RWPE1 (cell line): ENCODE measurements at regions not wholly inside any gene's neighbourhood (a gene's known extent, or its start where the extent isn't known, plus 50 kb on each side); places are given as distances from the start of the nearest gene placed in this dataset.
A peak's percentile ranks its signal among the peaks of the same experiment; 100 is the strongest.

Experiments used
- CTCF ChIA-PET: fragments of 350-600 bp; sonication (Branson Sonifier 250); formaldehyde crosslinking; extraction: SDS; loops from one replicate; lab custom pipeline; 2021; lab: Yijun Ruan, JAX
- POLR2A ChIA-PET: fragments of 400-600 bp; formaldehyde crosslinking; extraction: SDS; loops from one replicate; lab custom pipeline; 2020; ENCODE audit warnings: antibody characterized with exemption; ENCODE audit not compliant: low non-redundant PET; lab: Yijun Ruan, JAX
- DNase-seq: peaks from one replicate; pipeline ENCODE4 v3.0.0; 2012; ENCODE audit warnings: low spot score
- H3K27ac ChIP-seq: fragments of 450-650 bp; 2 replicates; pipeline ENCODE4 v1.5.1; 2017
- CTCF ChIP-seq: fragments of 450-650 bp; conservative IDR thresholded peaks from 2 replicates; pipeline ENCODE4 v1.5.1; 2017; ENCODE audit warnings: low read depth, mild to moderate bottlenecking

GRCh38 chr5:159849437-159850083 lies 66.7 kb upstream of the ADRA1B start:
- peak; percentile 58 for DNase-seq
- ChIA-PET POLR2A (no interaction called here), CTCF (interaction anchor here (0.5 to 0.6 kb wide), 2 partner anchors 10 to 25 kb away, joined by 4 to 6 read pairs; no protein-coding TSS in a partner anchor)
- no peak for TF ChIP-seq CTCF
- no peak overlapping the region for H3K27ac ChIP-seq

- DNase-seq = peak; percentile 76
- POLR2A ChIA-PET = no interaction called here
- H3K27ac ChIP-seq = no peak overlapping the region
- CTCF ChIA-PET = interaction anchor here (0.5 to 0.6 kb wide), 2 partner anchors 11 to 24 kb away, joined by 4 to 6 read pairs; no protein-coding TSS in a partner anchor
- TF ChIP-seq CTCF = no peak
Observed at GRCh38 chr5:159850160-159850559, 66.1 kb upstream of the ADRA1B start.

DNA sequence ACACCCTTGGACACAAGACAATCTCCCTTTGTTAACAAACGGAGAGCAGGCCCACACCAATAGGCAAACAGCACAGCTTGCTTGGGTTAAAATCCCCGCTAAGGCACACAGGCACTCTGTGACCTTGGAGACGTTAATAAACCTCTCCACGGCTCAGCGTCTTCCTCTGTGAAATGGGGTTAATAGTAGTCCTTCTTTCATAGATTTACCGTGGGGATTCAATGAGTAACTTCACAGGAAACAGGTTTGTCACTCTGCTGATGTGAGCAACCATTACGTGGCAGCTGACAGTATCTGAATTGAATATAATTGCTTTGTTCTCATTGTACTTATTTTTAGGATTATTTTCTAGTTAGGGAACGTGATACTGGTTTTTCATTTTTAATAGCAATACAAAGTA lies 65.2 kb upstream of the ADRA1B start:
- TF ChIP-seq CTCF = no peak
- ChIA-PET POLR2A (no interaction called here), CTCF (no interaction called here)
- DNase-seq = peak; percentile 38
- H3K27ac ChIP-seq = no peak overlapping the region

DNA sequence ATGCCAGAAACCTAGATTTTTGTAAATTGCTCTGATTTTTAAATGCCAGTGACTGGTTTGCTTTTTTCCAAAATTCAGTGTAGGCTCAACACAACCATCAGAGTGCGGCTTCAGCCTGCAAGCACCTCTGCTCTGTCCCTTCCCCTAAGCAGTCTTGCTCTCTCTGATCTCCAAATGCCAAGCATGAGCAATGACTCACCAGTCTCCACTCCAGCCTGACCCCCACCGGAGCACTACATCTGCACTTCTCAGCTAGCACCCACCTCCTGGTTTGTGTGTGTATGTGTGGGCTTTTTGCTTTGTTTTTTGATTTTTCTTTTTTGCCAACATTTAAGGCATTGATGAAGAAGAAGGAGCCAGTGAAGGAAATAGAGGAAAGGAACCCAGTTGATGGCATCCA lies 61.4 kb upstream of the ADRA1B start:
- POLR2A ChIA-PET = interaction anchor here (0.5 kb wide), 1 partner anchor 315 kb away, joined by 3 read pairs; no protein-coding TSS in a partner anchor
- CTCF ChIA-PET = no interaction called here

DNA sequence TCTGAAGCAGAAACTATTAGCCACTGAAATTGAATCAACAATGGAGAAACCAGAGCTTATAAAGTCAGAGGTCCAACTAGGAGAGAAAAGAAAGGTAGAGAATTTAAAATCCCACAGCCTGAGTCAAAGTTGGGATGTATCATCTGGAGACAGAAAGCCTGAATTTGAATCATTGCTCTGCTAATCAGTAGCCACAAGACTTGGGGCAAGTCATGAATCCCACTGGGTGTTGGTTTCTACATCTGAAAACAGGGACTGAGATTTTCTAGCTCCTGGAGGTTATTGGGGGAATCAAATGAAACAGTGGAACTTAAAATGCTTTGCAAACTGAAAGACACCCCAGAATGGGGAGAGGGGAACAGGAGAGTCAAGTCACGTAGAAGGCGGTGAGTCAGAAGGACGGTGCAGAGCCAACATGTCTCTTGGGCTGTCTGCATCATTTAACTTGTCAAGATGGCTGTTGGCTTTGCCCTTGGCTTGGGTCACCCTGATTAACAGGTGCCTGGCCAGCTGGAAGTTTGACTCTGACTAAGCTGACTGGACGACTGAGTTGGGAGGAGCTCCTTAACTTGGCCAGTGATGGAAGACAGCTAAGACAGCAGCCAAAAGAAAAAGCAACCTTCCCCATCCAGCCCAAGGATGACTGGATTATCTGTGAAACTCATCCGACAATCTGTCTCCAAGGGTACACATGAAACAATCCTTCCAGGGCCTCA lies 60.6 kb upstream of the ADRA1B start:
- no peak overlapping the region for H3K27ac ChIP-seq
- ChIA-PET POLR2A (no interaction called here), CTCF (interaction anchor here (0.6 to 0.9 kb wide), 2 partner anchors 18 to 27 kb away, joined by 3 to 4 read pairs; no protein-coding TSS in a partner anchor)
- no peak for DNase-seq
- no peak for TF ChIP-seq CTCF

More for the DNA sequence above, 61.4 kb upstream of the ADRA1B start:
- no peak for DNase-seq
- no peak overlapping the region for H3K27ac ChIP-seq
- no peak for TF ChIP-seq CTCF

DNA sequence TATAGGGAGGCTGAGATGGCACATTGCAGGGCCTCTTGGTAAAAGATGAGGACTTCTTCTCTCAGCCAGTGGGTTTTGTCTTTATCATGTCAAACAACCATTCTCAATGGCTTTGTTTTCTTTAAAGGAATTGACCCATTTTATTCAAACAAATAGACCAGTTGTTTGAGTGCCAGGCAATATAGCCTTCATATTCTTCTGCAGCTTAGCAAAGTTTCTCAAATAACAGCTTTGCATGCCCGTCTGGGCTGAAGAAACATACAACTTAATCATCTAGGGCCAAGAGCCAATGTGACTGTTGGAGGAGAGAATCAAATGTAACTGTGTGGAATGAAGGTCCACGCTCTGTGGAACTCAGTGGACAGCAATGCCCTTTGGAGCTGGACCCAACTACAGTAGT lies 57.4 kb upstream of the ADRA1B start:
- DNase-seq = no peak
- H3K27ac ChIP-seq = no peak overlapping the region
- CTCF ChIA-PET = no interaction called here
- TF ChIP-seq CTCF = no peak
- POLR2A ChIA-PET = no interaction called here
